ENCODE measurements at regions not wholly inside any gene's neighbourhood (a gene's known extent, or its start where the extent isn't known, plus 50 kb on each side); places are given as distances from the start of the nearest gene placed in this dataset.

GRCh38 chr4:58551676-58552075 lies 1441.5 kb upstream of the IGFBP7 start:
- DNase-seq: no peak

DNA sequence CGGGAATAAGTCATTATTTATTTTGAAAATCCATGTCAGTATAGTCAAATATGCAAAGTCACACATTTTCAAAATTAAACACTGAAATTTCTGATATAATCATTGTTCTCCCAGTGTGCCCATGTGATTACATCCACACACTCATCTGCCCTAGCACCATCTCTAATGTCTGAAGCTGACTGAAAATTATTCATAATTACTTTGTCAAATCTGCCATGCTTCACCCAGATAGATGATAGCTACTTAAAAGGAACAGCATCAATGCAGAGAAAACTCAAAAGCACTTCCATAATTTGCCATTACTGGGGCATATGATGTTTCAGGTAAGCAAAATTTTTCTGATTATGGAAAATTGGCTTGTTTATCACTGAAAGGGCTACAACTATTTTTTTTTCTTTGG lies 1433.3 kb upstream of the IGFBP7 start:
- DNase-seq: no peak

DNA sequence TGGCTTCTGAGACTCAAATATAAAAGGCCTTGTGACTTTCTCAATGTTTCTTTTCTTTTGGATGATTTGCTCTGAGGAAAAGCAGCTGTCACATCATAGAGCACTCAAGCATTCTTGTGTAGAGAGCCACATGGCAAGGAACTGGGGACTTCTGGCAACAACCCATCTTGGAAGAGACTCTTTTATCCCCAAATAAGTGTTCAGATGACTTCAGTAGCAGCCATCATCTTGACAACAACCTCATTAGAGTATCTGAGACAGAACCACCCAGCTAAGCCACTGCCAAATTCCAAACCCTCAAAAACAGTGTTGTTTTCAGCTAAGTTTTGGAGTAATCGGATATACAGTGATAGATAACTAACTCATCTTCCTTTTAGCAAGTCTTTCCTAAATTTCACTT lies 1431.7 kb upstream of the IGFBP7 start:
- DNase-seq: no peak

GRCh38 chr4:58522765-58523382 lies 1412.7 kb upstream of the IGFBP7 start:
- DNase-seq: no peak

GRCh38 chr4:58515226-58515625 lies 1405.0 kb upstream of the IGFBP7 start:
- DNase-seq: no peak

GRCh38 chr4:58514299-58514698 lies 1404.1 kb upstream of the IGFBP7 start:
- DNase-seq: no peak

- no peak for DNase-seq
These were observed 1400.5 kb upstream of the IGFBP7 start for GRCh38 chr4:58510652-58511051.

- no peak for DNase-seq
These were observed 1396.9 kb upstream of the IGFBP7 start for GRCh38 chr4:58507079-58507478.

DNA sequence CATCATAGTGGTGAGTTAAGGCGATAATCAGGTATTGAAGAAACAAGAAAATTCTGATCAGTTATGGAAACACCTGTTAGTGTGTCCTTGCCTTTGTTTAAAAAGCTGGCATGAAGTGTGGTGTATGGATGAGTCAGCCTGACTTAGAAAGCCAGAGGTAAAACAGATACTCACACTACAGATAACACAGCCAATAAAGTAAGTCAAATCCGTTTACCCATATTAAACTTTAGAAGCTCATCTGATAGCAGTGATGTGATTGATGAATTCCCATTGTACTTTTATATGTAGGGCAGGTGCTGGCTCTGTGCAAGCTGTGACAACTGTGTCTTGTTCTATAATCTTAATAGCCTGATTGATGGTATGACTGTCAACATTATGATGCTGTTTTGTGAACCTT lies 1392.7 kb upstream of the IGFBP7 start:
- no peak for DNase-seq

DNA sequence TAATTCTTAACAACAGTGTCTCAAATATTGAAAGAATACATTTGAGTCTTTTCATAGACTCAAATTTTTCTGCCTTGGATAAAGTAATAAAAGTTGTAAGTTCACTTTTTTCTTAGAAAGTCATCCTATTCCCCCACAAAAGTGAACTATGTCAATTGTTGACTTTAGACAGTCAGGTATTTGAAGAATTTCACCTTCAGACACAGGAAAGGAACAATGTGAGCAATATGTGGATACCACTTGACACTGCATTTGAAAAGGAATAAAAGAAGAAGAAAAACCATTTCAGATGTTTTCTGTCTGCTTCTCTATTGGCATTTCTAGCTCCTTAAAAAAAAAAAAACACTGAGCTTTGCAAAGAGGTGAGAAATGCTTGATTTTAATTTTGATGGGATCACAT lies 1389.0 kb upstream of the IGFBP7 start:
- no peak for DNase-seq

- DNase-seq: no peak
These were observed 1381.4 kb upstream of the IGFBP7 start for GRCh38 chr4:58491620-58492019.

DNA sequence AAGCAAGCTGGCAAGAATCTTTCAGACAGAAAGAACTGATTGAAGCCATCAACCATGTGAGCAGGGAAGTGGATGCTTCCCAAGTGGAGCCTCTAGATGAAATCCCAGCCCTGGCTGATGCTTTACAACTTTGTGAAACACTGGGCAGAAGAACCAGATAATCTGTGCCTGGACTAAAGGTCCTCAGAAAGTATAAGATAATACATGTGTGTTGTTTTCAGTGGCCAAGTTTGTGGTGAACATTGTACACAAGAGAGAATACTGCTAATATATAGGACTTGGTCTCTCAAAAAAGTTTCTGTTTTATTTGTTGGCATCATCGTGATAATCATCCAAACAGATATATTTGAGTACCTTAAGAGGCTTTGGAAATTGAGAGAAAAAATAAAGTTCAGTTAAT lies 1367.8 kb upstream of the IGFBP7 start:
- DNase-seq: no peak

GRCh38 chr4:58477513-58477912 lies 1367.3 kb upstream of the IGFBP7 start:
- no peak for DNase-seq

- no peak for DNase-seq
These were observed 1364.9 kb upstream of the IGFBP7 start for GRCh38 chr4:58475097-58475496.

DNA sequence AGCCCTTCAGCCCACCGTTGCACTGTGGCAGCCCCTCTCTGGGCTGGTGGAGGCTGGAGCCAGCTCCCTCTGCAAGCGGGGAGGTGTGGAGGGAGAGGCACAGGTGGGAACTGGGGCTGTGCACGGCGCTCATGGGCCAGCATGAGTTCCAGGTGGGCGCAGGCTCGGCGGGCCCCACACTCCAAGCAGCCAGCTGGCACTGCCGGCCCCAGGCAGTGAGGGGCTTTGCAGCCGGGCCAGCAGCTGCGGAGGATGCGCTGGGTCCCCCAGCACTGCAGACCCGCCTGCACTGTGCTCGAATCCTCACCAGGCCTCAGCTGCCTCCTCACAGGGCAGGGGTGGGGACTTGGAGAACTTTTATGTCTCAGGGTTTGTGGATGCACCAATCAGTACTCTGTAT lies 1354.8 kb upstream of the IGFBP7 start:
- no peak for DNase-seq

- DNase-seq: no peak
These were observed 1346.7 kb upstream of the IGFBP7 start for GRCh38 chr4:58456727-58457384.

DNA sequence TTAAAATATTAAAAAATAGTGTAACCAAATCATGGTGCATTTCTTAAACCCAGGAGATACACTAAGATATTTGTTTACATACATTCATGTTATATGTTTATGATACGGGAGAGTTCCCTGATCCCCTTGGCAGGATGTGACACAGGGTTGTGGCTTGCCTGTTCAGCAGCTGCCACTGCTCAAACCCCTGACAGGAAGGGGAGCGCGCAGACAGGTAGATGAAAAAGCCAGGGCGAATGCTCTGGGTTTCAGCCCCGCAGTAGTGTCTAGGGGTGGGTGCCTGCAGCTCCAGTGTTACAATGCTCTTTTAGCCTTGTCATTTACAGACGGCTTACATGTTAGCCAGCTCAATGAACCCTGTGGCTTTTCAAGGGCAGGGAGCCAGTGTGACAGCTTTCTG lies 1343.8 kb upstream of the IGFBP7 start:
- DNase-seq: no peak

DNA sequence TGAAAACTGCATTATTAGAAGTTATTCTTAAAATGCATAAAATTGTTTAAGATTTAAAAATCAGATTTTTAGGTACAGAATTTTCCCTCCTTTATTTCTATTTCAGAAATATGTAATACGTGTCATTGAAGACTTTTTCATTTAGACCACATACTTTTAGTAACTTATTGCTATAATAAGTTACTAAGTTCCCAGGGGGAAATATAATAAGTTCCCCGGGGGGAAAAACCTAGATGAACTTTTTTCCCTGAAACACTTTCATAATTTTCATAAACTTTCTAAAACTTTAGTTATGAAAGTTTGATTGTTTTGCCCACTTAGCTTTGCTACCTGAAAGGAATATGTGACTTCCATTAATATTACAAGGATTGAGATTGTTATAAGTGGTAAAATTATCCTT lies 1341.5 kb upstream of the IGFBP7 start:
- no peak for DNase-seq

DNA sequence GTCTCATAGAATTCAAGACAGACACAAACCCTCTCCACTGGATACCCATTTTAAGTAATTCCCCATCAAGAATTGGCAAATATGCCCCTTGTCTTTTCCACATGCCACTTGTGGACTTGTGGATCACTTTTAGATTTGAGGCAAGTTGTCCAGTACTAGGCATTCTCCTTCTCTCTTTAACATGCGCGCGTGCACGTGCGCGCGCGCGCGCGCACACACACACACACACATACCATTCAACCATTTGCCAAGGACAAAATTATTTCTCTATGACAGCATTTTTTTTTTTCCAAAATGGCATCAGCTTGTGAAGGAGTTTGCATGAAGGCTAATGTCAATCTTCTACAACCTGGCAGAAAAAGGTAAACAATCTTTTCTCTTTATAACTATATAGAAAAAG lies 1325.7 kb upstream of the IGFBP7 start:
- no peak for DNase-seq

DNA sequence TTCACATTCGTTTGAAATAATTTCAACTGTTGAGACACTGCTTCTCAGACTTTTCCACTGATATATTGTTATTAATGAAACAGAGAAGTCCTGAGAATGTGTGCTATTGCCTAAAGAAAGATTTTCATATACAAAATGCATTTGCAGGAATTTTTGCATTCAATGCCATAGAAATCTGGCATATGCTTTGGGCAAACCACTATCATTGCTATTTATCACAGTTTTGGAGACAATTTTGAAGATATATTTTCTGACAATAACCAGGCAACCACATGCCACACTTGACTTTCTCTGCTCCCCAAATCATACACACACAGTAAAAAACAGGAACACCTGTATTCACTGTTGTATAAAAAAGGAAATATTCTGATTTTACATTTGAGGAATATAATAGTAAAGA lies 1303.7 kb upstream of the IGFBP7 start:
- no peak for DNase-seq

GRCh38 chr4:58411904-58412303 lies 1301.7 kb upstream of the IGFBP7 start:
- DNase-seq: no peak

GRCh38 chr4:58406762-58407161 lies 1296.6 kb upstream of the IGFBP7 start:
- no peak for DNase-seq

DNA sequence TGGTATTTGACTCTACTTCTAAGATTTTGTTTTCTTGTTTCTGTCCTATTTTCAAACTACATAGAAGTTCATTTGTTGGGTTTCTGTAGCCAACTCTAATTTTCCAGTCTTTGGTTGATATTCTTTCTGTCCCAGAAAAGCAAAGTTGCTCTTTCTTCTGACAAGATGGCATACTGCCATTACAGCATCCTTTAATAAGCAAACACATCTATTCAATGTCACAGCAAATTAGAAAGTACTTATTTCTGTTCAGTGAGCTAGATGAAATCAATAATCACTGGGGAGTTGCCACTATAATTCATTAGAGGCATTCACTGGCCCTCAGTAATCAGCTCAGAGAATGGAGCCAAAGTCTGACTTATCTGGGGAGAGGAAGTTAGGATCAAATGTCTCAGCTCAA lies 1258.0 kb upstream of the IGFBP7 start:
- DNase-seq: no peak

DNA sequence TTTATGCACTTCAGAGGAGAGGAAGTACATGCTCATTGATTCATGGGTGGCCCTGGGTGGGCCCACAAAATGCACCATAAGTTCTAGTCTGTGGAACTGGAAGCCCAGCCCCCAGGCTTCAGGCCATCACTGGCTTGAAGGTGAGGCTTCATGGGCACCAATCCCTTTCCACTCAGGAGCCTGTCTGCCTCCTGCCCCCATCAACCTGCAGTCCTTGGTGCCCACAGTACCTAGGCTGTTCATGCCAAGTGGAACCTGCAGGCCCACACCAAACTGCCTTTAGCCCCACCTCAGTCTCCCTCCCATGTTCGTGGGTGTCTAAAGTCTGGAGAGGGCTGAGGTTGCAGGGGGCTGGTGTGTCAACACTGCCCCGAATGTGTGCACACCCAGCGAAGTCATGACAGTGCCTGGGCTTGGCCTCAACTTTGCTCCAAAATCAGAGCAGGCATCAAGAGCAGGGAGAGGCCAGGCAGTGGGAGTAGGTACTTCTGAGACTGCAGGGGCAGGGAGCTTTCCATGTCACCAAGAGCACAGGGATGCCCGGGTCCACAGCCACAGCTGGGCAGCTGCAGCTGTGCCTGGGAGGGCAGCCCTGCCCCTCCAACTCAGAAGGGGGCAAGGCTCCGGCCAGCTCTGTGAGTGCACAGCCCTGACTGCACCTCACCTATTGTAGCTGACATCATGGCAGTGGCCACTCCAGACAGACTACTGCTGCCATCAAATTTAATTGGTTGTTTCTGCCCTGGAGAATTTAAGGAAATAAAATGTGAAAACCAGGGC lies 1250.4 kb upstream of the IGFBP7 start:
- DNase-seq: no peak

Data from CD4-positive, alpha-beta T cell treated with Interleukin-17A for 1 hour (primary cell).